ENCODE measurements at regions not wholly inside any gene's neighbourhood (a gene's known extent, or its start where the extent isn't known, plus 50 kb on each side); places are given as distances from the start of the nearest gene placed in this dataset.

GRCh38 chr6:95357380-95358020 is 219.8 kb upstream of the MANEA start:
- no peak for DNase-seq

GRCh38 chr6:95364016-95364604 is 213.2 kb upstream of the MANEA start:
- DNase-seq = peak; percentile 8

- no peak for DNase-seq
Measured at GRCh38 chr6:95365454-95365853, 211.9 kb upstream of the MANEA start.

- no peak for DNase-seq
Measured at GRCh38 chr6:95366414-95366813, 210.9 kb upstream of the MANEA start.

- no peak for DNase-seq
Measured at GRCh38 chr6:95383878-95384277, 193.5 kb upstream of the MANEA start.

- no peak for DNase-seq
Measured at GRCh38 chr6:95384988-95385387, 192.3 kb upstream of the MANEA start.

GRCh38 chr6:95387845-95388244 is 189.5 kb upstream of the MANEA start:
- DNase-seq = no peak

GRCh38 chr6:95404777-95405176 is 172.6 kb upstream of the MANEA start:
- DNase-seq = no peak

GRCh38 chr6:95408111-95408510 is 169.2 kb upstream of the MANEA start:
- DNase-seq = no peak

- no peak for DNase-seq
Measured at GRCh38 chr6:95410168-95410567, 167.2 kb upstream of the MANEA start.

GRCh38 chr6:95413789-95414188 is 163.5 kb upstream of the MANEA start:
- DNase-seq = no peak

- DNase-seq = no peak
Measured at GRCh38 chr6:95417856-95418255, 159.5 kb upstream of the MANEA start.

- no peak for DNase-seq
Measured at GRCh38 chr6:95420792-95421191, 156.5 kb upstream of the MANEA start.

- no peak for DNase-seq
Measured at GRCh38 chr6:95423331-95423730, 154.0 kb upstream of the MANEA start.

GRCh38 chr6:95431637-95432228 is 145.6 kb upstream of the MANEA start:
- DNase-seq = peak; percentile 54

- DNase-seq = no peak
Measured at GRCh38 chr6:95439741-95440140, 137.6 kb upstream of the MANEA start.

GRCh38 chr6:95448208-95448607 is 129.1 kb upstream of the MANEA start:
- no peak for DNase-seq

GRCh38 chr6:95469511-95469910 is 107.8 kb upstream of the MANEA start:
- no peak for DNase-seq

- DNase-seq = no peak
Measured at GRCh38 chr6:95478941-95479340, 98.4 kb upstream of the MANEA start.

GRCh38 chr6:95487817-95488216 is 89.5 kb upstream of the MANEA start:
- DNase-seq = no peak

GRCh38 chr6:95489185-95489863 is 88.0 kb upstream of the MANEA start:
- no peak for DNase-seq

- no peak for DNase-seq
Measured at GRCh38 chr6:95496769-95497426, 80.4 kb upstream of the MANEA start.

All from tongue (tissue), 1 donor.